Lower leg skin (tissue), 4 donors: ENCODE measurements at regions not wholly inside any gene's neighbourhood (a gene's known extent, or its start where the extent isn't known, plus 50 kb on each side); places are given as distances from the start of the nearest gene placed in this dataset.

Source experiments
- DNase-seq, 2 donors: peaks; one replicate each; pipeline ENCODE4 v3.0.0-alpha.2; 2019; ENCODE audit warnings: low spot score in 2 of 2
- H3K4me3 ChIP-seq: fragments of 200-600 bp; sonication (generic); 2 replicates; pipeline ENCODE4 v1.5.1; 2017; ENCODE audit warnings: mild to moderate bottlenecking, low read depth; ENCODE audit not compliant: poor library complexity, severe bottlenecking
- POLR2A ChIP-seq, 2 donors: fragments of 450-650 bp; IDR thresholded peaks; one replicate each; pipeline ENCODE4 v1.6.1; 2016 to 2017; ENCODE audit warnings: antibody characterized with exemption in 2 of 2, mild to moderate bottlenecking in 1 of 2, moderate library complexity in 1 of 2
- WGBS, 2 donors: methylation state at CpG; one replicate each; pipeline ENCODE4 v1.1.5; 2018; 5-methylcytosine and 5-hydroxymethylcytosine counted together
- intact Hi-C: fragments of 100-400 bp; cut with DNase I; formaldehyde crosslinking; loops from one replicate; pipeline ENCODE4 v1.15.0; 2023; ENCODE audit warnings: low total_unique reads
- TF ChIP-seq, protein P1 (sequence below), 3 donors: fragments of 450-650 bp; IDR thresholded peaks; one replicate each; pipeline ENCODE4 v1.5.1; 2016; ENCODE audit warnings: antibody characterized with exemption in 3 of 3, mild to moderate bottlenecking in 3 of 3, moderate library complexity in 2 of 3

DNA sequence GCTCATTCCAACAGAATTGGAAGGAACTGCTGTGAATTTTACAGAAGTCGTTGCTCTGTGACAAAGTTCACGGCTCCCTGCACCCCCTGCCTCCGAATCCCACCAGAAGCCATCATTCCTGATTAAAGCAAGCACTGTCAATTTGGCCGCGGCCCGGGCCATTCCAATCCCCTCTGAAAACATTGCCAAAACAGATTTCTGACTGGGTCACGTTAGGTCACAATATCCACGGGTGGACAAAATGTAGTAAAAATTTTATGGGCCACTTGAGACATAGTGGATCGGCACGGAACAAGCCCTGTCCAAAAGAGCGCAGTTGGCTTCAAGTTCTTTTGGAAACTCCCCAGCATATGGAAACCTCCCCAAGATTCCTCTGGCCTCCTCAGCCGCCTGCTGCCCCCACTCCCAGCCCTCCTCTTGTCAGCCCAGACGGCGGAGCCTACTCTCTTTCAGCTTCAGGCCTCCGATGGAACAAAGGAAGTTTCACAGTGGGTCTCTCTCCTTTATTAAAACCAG is 67.2 kb upstream of the IFNAR2 start:
- 39 to 47% methylated on average over 15 of the region's 15 CpGs for WGBS, 2 donors

DNA sequence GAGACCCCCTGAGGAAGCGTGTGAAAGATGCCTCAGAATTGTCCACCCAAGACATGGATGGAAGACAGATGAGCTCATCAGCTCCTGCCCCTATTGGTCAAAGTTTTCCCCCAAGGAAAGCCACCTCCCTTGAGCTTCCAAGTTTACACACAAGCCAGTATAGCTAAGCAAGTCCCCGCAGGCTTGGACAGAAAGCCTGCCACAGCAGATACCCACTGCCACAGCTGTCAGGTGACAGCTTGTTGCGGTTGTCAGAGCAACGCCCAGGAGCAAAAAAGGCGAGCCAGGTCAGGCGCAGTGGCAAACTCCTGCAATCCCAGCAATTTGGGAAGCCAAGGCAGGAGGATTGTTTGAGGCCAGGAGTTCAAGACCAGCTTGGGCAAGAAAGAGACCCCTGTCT is 60.9 kb upstream of the IFNAR2 start:
- TF ChIP-seq, protein P1, sequence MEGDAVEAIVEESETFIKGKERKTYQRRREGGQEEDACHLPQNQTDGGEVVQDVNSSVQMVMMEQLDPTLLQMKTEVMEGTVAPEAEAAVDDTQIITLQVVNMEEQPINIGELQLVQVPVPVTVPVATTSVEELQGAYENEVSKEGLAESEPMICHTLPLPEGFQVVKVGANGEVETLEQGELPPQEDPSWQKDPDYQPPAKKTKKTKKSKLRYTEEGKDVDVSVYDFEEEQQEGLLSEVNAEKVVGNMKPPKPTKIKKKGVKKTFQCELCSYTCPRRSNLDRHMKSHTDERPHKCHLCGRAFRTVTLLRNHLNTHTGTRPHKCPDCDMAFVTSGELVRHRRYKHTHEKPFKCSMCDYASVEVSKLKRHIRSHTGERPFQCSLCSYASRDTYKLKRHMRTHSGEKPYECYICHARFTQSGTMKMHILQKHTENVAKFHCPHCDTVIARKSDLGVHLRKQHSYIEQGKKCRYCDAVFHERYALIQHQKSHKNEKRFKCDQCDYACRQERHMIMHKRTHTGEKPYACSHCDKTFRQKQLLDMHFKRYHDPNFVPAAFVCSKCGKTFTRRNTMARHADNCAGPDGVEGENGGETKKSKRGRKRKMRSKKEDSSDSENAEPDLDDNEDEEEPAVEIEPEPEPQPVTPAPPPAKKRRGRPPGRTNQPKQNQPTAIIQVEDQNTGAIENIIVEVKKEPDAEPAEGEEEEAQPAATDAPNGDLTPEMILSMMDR (IDR thresholded peaks at IDR 0.05) = no peak
- TF ChIP-seq POLR2A (IDR thresholded peaks at IDR 0.05) = no peak
- no peak overlapping the region for H3K4me3 ChIP-seq
- 47 to 62% methylated on average over 6 of the region's 6 CpGs for WGBS, 2 donors
- no peak for DNase-seq
- intact Hi-C loops = no loop called here

More for the DNA sequence above, 67.2 kb upstream of the IFNAR2 start:
- H3K4me3 ChIP-seq = no peak overlapping the region
- DNase-seq = no peak
- intact Hi-C loops = no loop called here
- no peak for TF ChIP-seq POLR2A (IDR thresholded peaks at IDR 0.05)
- TF ChIP-seq, protein P1 (IDR thresholded peaks at IDR 0.05) = no peak

DNA sequence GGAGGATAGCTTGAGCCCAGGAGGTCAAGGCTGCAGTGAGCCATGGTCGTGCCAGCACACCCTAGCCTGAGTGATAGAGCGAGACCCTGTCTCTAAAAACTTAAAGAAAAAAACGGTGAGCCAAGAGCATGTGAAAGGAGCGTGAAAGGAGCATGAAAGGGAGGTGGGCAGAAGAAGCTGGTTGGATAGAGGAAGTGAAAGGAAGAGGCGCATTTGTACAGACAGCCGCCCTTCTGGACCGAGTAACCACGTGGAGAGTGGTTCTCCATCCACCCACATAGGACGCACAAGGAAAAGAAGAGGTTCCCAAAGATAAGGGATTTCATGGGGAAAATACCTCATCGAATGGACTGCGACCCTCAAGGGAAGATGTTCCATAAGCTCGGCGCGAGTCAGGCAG is 60.4 kb upstream of the IFNAR2 start:
- DNase-seq = no peak
- WGBS, 2 donors = 81 to 84% methylated on average over 14 of the region's 14 CpGs
- H3K4me3 ChIP-seq = no peak overlapping the region
- TF ChIP-seq POLR2A (IDR thresholded peaks at IDR 0.05) = no peak
- TF ChIP-seq, protein P1 (IDR thresholded peaks at IDR 0.05) = no peak
- intact Hi-C loops = no loop called here

DNA sequence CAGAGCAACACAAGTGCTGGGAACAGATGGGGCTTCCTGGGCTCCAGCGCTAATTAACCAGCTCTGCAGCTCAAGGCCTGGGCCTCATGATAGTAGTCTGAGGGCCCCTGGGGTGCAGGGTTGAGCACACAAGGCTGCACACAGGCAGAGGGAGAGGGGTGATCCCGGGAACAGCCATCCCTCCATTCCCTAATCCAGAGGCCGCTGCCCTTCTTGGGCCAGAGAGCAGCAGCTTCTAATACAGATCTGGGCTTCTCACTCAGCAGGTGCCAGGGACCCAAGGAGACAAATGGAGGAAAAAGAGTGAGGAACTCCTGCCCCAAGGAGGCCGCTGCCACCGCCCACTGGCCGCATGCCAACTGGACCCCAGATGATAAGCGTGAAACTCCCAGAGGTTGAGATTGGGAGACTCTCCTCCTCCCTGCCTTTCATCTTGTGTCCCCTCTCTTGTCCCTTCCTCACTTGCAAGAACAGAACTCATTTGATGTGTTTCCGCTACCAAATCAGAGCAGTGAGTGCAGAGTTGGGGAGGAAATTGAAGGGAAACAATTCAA is 58.0 kb upstream of the IFNAR2 start:
- 70 to 71% methylated on average over 8 of the region's 8 CpGs for WGBS, 2 donors
- intact Hi-C loops = no loop called here
- no peak overlapping the region for H3K4me3 ChIP-seq
- no peak for DNase-seq
- no peak for TF ChIP-seq POLR2A (IDR thresholded peaks at IDR 0.05)
- TF ChIP-seq, protein P1 (IDR thresholded peaks at IDR 0.05) = no peak

DNA sequence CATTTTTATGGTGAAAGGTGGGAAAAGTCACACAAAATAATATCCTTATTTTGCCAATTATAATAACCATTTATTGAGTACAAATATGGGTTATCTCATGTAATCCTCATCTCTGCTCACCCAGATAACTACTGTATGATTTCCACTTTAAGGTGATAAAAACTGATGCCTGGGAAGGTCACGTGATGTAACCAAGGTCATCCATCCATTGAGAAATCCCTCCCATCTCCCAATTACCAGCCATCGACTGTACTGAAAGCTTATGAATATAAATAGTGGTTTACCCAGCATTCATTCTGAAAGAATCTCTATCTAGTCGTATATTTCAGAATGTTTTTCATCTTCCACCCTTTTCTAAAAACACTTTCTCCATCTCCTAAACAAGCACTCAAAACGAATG is 55.0 kb upstream of the IFNAR2 start:
- intact Hi-C loops = no loop called here
- H3K4me3 ChIP-seq = no peak overlapping the region
- WGBS, 2 donors = 76 to 79% methylated on average over 4 of the region's 4 CpGs
- no peak for TF ChIP-seq POLR2A (IDR thresholded peaks at IDR 0.05)
- no peak for DNase-seq
